DND-41 (cell line): ENCODE measurements at regions not wholly inside any gene's neighbourhood (a gene's known extent, or its start where the extent isn't known, plus 50 kb on each side); places are given as distances from the start of the nearest gene placed in this dataset.

Experiments used
- ATAC-seq: fragments of 200-7000 bp; cut with Tn5 transposase; 3 replicates; pipeline ENCODE4 v1.9.1; 2021; ENCODE audit warnings: low read depth; ENCODE audit not compliant: insufficient read depth
- DNase-seq: peaks from one replicate; pipeline ENCODE4 v3.0.0-alpha.2; 2020
- H2AFZ ChIP-seq: 2 replicates; pipeline ENCODE4 v1.6.0; 2012; ENCODE audit warnings: low read depth, low read length
- H3K27ac ChIP-seq: 2 replicates; pipeline ENCODE4 v1.5.1; 2012; ENCODE audit warnings: low read length, inconsistent platforms
- H3K27me3 ChIP-seq: fragments of 200-600 bp; sonication (generic); 2 replicates; pipeline ENCODE4 v1.6.0; 2012; ENCODE audit warnings: low read length, mild to moderate bottlenecking, inconsistent platforms; ENCODE audit not compliant: insufficient read depth, poor library complexity
- H3K36me3 ChIP-seq: 2 replicates; pipeline ENCODE4 v1.5.1; 2012; ENCODE audit warnings: low read length, inconsistent platforms; ENCODE audit not compliant: insufficient read depth
- H3K4me1 ChIP-seq: 2 replicates; pipeline ENCODE4 v1.5.1; 2012; ENCODE audit warnings: mild to moderate bottlenecking, low read length; ENCODE audit not compliant: insufficient read depth
- H3K4me2 ChIP-seq: 2 replicates; pipeline ENCODE4 v1.6.0; 2012; ENCODE audit warnings: mild to moderate bottlenecking, moderate library complexity, low read length, inconsistent platforms; ENCODE audit not compliant: insufficient read depth
- H3K4me3 ChIP-seq, 2 experiments: fragments of 200-600 bp in 1 of 2; shearing (Covaris generic) in 1 of 2; 2 replicates each; pipeline ENCODE4 v1.5.1; 2012 to 2016; ENCODE audit warnings: inconsistent platforms in 2 of 2, low read length in 2 of 2, mild to moderate bottlenecking in 2 of 2, low read depth in 1 of 2, moderate library complexity in 1 of 2
- H3K79me2 ChIP-seq: 2 replicates; pipeline ENCODE4 v1.6.0; 2012; ENCODE audit warnings: low read length, inconsistent platforms; ENCODE audit not compliant: insufficient read depth
- H3K9ac ChIP-seq: 2 replicates; pipeline ENCODE4 v1.6.0; 2012; ENCODE audit warnings: low read depth, mild to moderate bottlenecking, inconsistent platforms, low read length, moderate library complexity
- H3K9me3 ChIP-seq: 2 replicates; pipeline ENCODE4 v1.5.1; 2012; ENCODE audit warnings: low read length, moderate library complexity, mild to moderate bottlenecking, inconsistent platforms; ENCODE audit not compliant: insufficient read depth, severe bottlenecking
- H4K20me1 ChIP-seq: 2 replicates; pipeline ENCODE4 v1.6.0; 2012; ENCODE audit warnings: low read length; ENCODE audit not compliant: insufficient read depth
- CTCF ChIP-seq: IDR thresholded peaks from 2 replicates; pipeline ENCODE4 v1.5.1; 2012; ENCODE audit warnings: borderline replicate concordance, low read length, moderate library complexity, mild to moderate bottlenecking; ENCODE audit not compliant: poor library complexity, severe bottlenecking; ENCODE audit errors: extremely low read depth
- EZH2 ChIP-seq: IDR thresholded peaks from 3 replicates; pipeline ENCODE4 v1.6.1; 2012; ENCODE audit warnings: borderline replicate concordance, low read depth, mild to moderate bottlenecking, moderate library complexity, low read length, inconsistent platforms; ENCODE audit not compliant: severe bottlenecking

DNA sequence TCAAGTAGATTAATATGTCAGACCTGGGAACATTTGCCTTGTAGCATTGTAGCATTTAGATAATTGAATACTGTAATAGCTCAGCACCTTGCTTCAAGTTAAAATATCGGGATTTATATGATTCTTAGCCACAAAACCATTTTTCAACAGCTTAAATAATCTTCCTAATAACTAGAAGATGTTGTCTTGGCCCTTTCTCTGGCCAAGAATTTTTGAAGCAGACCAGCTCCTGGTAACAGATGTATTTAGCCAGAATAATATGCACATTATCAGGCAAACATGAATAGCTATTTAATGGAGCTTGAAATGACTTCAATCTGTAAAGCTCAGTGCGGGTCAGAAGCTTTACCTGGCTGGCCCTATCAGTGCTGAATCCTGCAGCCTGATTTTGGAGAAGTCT is 913.1 kb downstream of the AACS start:
- ATAC-seq: no peak

GRCh38 chr12:125981610-125982253 is 916.5 kb downstream of the AACS start:
- no peaks in the 10 kb centered on the region for H3K9me3 ChIP-seq
- TF ChIP-seq EZH2 (no peak), CTCF (no peak)
- H3K79me2 ChIP-seq: no peaks in the 10 kb centered on the region
- H3K4me3 ChIP-seq: no peak overlapping the region
- no peak overlapping the region for H3K4me2 ChIP-seq
- H4K20me1 ChIP-seq: no peaks in the 10 kb centered on the region
- H2AFZ ChIP-seq: no peak overlapping the region
- no peak overlapping the region for H3K27ac ChIP-seq
- no peaks in the 10 kb centered on the region for H3K4me1 ChIP-seq
- H3K9ac ChIP-seq: no peak overlapping the region
- no peak for DNase-seq
- no peaks in the 10 kb centered on the region for H3K27me3 ChIP-seq
- H3K36me3 ChIP-seq: no peaks in the 10 kb centered on the region
- ATAC-seq: no peak

More for the DNA sequence above, 913.1 kb downstream of the AACS start:
- no peaks in the 10 kb centered on the region for H4K20me1 ChIP-seq
- H3K9me3 ChIP-seq: no peaks in the 10 kb centered on the region
- H3K4me3 ChIP-seq: no peak overlapping the region
- H3K4me2 ChIP-seq: no peak overlapping the region
- H3K79me2 ChIP-seq: no peaks in the 10 kb centered on the region
- H2AFZ ChIP-seq: no peak overlapping the region
- TF ChIP-seq EZH2: no peak
- no peak for TF ChIP-seq CTCF
- no peaks in the 10 kb centered on the region for H3K4me1 ChIP-seq
- DNase-seq: no peak
- no peak overlapping the region for H3K9ac ChIP-seq
- H3K27ac ChIP-seq: no peak overlapping the region
- no peaks in the 10 kb centered on the region for H3K36me3 ChIP-seq
- no peaks in the 10 kb centered on the region for H3K27me3 ChIP-seq

GRCh38 chr12:125983094-125983783 is 918.0 kb downstream of the AACS start:
- no peak for TF ChIP-seq CTCF
- TF ChIP-seq EZH2: no peak
- Histone ChIP-seq H3K9me3 (no peaks in the 10 kb centered on the region), H4K20me1 (no peaks in the 10 kb centered on the region), H3K4me1 (no peaks in the 10 kb centered on the region), H2AFZ (no peak overlapping the region), H3K27ac (no peak overlapping the region), H3K79me2 (no peaks in the 10 kb centered on the region), H3K27me3 (no peaks in the 10 kb centered on the region), H3K36me3 (no peaks in the 10 kb centered on the region), H3K4me2 (no peak overlapping the region), H3K4me3 (no peak overlapping the region), H3K9ac (no peak overlapping the region)
- ATAC-seq: no peak
- DNase-seq: no peak
